ENCODE measurements at regions not wholly inside any gene's neighbourhood (a gene's known extent, or its start where the extent isn't known, plus 50 kb on each side); places are given as distances from the start of the nearest gene placed in this dataset.

- TF ChIP-seq HDGF (IDR thresholded peaks at IDR 0.05; ENCODE audit: borderline replicate concordance) (no peak), FOXK2 (IDR thresholded peaks at IDR 0.05) (no peak), SP1 (IDR thresholded peaks at IDR 0.05) (no peak), TARDBP (IDR thresholded peaks at IDR 0.05) (no peak), FOXM1 (IDR thresholded peaks at IDR 0.05; ENCODE audit: borderline replicate concordance) (no peak), SUZ12 (IDR thresholded peaks at IDR 0.05) (no peak), FOXA1 (IDR thresholded peaks at IDR 0.05) (no peak), CTBP1 (IDR thresholded peaks at IDR 0.05; ENCODE audit: borderline replicate concordance) (no peak), PKNOX1 (IDR thresholded peaks at IDR 0.05) (no peak), BHLHE40 (IDR thresholded peaks at IDR 0.05; ENCODE audit: borderline replicate concordance) (no peak), ZNF384 (IDR thresholded peaks at IDR 0.05) (no peak), L3MBTL2 (conservative IDR thresholded peaks at IDR 0.05) (no peak)
These were observed 123.0 kb upstream of the GAS1 start for GRCh38 chr9:87070336-87070735.
